ENCODE measurements at regions not wholly inside any gene's neighbourhood (a gene's known extent, or its start where the extent isn't known, plus 50 kb on each side); places are given as distances from the start of the nearest gene placed in this dataset.

DNA sequence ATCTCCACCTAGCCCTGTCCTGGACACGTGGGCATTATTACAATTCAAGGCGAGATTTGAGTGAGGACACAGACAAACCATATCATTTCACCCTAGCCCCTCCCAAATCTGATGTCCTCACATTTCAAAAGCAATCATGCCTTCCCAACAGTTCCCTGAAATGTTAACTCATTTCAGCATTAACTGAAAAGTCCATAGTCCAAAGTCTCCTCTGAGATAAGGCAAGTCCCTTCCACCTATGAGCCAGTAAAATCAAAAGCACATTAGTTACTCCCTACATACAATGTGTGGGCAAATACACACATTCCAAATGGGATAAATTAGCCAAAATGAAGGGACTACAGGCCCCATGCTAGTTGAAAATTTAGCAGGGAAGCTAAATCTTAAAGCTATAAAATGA lies 546.0 kb upstream of the LMO3 start:
- no peak for DNase-seq (ENCODE audit: low spot score)
- H3K4me1 ChIP-seq, result no peaks in the 10 kb centered on the region
- H3K4me3 ChIP-seq, result no peak overlapping the region
- H3K36me3 ChIP-seq, result no peaks in the 10 kb centered on the region
- no peaks in the 10 kb centered on the region for H3K27me3 ChIP-seq
- H3K27ac ChIP-seq, result no peak overlapping the region
- peaks cover 0 to 20% of the 10 kb centered on the region in 2 donors for H3K9me3 ChIP-seq
- TF ChIP-seq, protein P1, sequence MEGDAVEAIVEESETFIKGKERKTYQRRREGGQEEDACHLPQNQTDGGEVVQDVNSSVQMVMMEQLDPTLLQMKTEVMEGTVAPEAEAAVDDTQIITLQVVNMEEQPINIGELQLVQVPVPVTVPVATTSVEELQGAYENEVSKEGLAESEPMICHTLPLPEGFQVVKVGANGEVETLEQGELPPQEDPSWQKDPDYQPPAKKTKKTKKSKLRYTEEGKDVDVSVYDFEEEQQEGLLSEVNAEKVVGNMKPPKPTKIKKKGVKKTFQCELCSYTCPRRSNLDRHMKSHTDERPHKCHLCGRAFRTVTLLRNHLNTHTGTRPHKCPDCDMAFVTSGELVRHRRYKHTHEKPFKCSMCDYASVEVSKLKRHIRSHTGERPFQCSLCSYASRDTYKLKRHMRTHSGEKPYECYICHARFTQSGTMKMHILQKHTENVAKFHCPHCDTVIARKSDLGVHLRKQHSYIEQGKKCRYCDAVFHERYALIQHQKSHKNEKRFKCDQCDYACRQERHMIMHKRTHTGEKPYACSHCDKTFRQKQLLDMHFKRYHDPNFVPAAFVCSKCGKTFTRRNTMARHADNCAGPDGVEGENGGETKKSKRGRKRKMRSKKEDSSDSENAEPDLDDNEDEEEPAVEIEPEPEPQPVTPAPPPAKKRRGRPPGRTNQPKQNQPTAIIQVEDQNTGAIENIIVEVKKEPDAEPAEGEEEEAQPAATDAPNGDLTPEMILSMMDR (IDR thresholded peaks at IDR 0.05), result no peak

- TF ChIP-seq, protein P1 (IDR thresholded peaks at IDR 0.05), result no peak
- H3K36me3 ChIP-seq, result no peaks in the 10 kb centered on the region
- DNase-seq (ENCODE audit: low spot score), result no peak
- H3K9me3 ChIP-seq, result peaks cover 0 to 37% of the 10 kb centered on the region in 2 donors
- H3K4me1 ChIP-seq, result no peaks in the 10 kb centered on the region
- no peak overlapping the region for H3K27ac ChIP-seq
- no peak overlapping the region for H3K4me3 ChIP-seq
- no peaks in the 10 kb centered on the region for H3K27me3 ChIP-seq
These were observed 542.7 kb upstream of the LMO3 start for GRCh38 chr12:17148706-17149105.

- no peak overlapping the region for H3K4me3 ChIP-seq
These were observed 536.9 kb upstream of the LMO3 start for GRCh38 chr12:17142856-17143255.

DNA sequence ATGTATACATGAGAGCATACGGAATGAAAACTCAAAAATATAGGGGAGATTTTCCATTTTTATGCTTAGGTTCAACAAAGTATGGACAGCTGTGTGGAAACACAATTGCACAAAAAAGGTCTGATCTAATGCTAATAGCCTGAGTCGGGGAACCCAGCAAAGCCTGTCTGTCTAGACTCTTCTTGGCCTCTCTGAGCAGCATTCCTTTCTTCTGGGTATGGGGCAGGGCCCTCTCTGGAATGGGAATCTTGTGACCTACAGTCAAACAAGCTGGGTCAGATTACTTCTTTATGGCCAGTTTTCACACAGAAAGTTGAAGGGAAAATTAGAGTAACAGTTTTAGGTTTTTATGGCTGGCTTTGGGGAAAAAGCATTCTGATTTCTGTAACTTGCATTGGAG lies 534.0 kb upstream of the LMO3 start:
- no peak for DNase-seq (ENCODE audit: low spot score)
- Histone ChIP-seq H3K36me3 (no peaks in the 10 kb centered on the region), H3K27me3 (no peaks in the 10 kb centered on the region), H3K4me1 (no peaks in the 10 kb centered on the region), H3K9me3 (peaks cover 0 to 3% of the 10 kb centered on the region in 2 donors), H3K27ac (no peak overlapping the region), H3K4me3 (no peak overlapping the region)
- TF ChIP-seq, protein P1 (IDR thresholded peaks at IDR 0.05), result no peak

More at GRCh38 chr12:17142856-17143255, 536.9 kb upstream of the LMO3 start:
- H3K27me3 ChIP-seq, result no peaks in the 10 kb centered on the region
- TF ChIP-seq, protein P1 (IDR thresholded peaks at IDR 0.05), result no peak
- no peaks in the 10 kb centered on the region for H3K36me3 ChIP-seq
- H3K9me3 ChIP-seq, result peaks cover 0 to 27% of the 10 kb centered on the region in 2 donors
- H3K27ac ChIP-seq, result no peak overlapping the region
- no peaks in the 10 kb centered on the region for H3K4me1 ChIP-seq
- DNase-seq (ENCODE audit: low spot score), result no peak

DNA sequence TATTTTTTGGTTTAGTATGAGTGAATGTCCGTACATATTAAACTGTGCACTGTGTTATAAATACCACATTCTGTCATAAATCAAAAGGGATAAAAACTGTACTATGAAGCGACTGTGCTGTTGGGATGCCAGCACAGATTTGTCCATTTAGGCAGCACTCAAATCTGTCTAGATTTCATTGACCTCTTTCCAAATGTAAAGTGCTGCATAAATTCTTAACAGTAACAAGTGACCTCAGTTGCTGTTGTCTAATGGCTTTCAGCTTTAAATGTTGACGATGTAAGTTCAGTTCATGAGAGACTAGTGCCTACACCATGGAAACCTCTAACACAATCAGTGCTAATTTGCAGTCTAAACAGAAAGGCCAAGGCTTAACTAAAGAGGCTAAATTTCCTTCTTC lies 531.4 kb upstream of the LMO3 start:
- H3K27ac ChIP-seq, result no peak overlapping the region
- no peaks in the 10 kb centered on the region for H3K27me3 ChIP-seq
- H3K4me1 ChIP-seq, result no peaks in the 10 kb centered on the region
- TF ChIP-seq, protein P1 (IDR thresholded peaks at IDR 0.05), result no peak
- no peak for DNase-seq (ENCODE audit: low spot score)
- no peak overlapping the region for H3K4me3 ChIP-seq
- peaks cover 0 to 3% of the 10 kb centered on the region in 2 donors for H3K9me3 ChIP-seq
- no peaks in the 10 kb centered on the region for H3K36me3 ChIP-seq

DNA sequence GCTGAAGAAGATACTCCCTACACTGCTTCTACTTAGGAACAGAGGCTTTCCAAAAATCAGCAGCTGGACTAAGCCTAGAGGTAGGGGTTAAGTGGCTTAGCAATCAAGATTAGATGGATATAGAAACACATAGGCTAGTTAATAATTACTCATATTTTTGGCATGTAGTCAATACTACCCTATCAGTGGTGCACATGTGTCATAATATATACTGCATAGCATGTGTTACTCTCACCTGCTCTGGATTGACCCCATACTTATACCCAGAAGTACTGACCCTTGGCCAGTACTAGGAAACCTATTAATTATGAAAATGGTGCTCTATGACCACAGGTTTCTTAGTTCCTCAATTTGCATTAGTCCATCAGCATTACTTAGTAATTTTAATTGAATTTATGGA lies 528.4 kb upstream of the LMO3 start:
- no peaks in the 10 kb centered on the region for H3K36me3 ChIP-seq
- H3K4me3 ChIP-seq, result no peak overlapping the region
- H3K9me3 ChIP-seq, result no peaks in the 10 kb centered on the region
- no peaks in the 10 kb centered on the region for H3K4me1 ChIP-seq
- no peak overlapping the region for H3K27ac ChIP-seq
- TF ChIP-seq, protein P1 (IDR thresholded peaks at IDR 0.05), result no peak
- DNase-seq (ENCODE audit: low spot score), result no peak
- H3K27me3 ChIP-seq, result no peaks in the 10 kb centered on the region
